SK-N-MC (cell line): ENCODE measurements at regions not wholly inside any gene's neighbourhood (a gene's known extent, or its start where the extent isn't known, plus 50 kb on each side); places are given as distances from the start of the nearest gene placed in this dataset.

Experiments used
- EZH2 ChIP-seq: fragments of 200-600 bp; sonication (generic); IDR thresholded peaks from one replicate; pipeline ENCODE4 v1.6.1; 2017; ENCODE audit warnings: antibody characterized with exemption
- FOXP2 ChIP-seq: optimal IDR thresholded peaks from 2 replicates; pipeline ENCODE3; 2011; ENCODE audit warnings: mild to moderate bottlenecking, moderate library complexity; ENCODE audit not compliant: insufficient read depth; ENCODE audit errors: extremely low read length, control extremely low read depth
- POLR2AphosphoS5 ChIP-seq: IDR thresholded peaks from 2 replicates; pipeline ENCODE4 v1.6.1; 2012; ENCODE audit warnings: mild to moderate bottlenecking, low read depth, low read length, borderline replicate concordance

DNA sequence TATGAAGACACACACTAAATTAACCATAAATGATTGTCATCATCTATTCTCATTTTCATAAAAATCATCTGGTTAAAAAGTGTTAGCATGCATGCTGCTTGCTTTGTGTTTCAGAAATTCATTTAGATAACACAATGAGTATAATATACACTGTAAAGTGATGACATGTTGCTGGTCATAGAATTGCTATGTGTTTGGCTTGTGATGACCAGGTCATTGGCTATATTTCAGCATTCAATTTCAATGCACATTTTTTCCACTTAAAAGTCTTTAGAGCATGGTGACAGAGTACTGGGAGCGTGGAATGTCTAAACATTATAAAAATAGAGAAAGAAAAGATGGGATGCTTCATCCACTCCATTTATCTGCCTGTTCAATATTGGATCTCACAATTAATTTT, 1291.1 kb upstream of the MAP3K7 start:
- TF ChIP-seq POLR2AphosphoS5 (no peak), EZH2 (no peak), FOXP2 (no peak)
